HepG2 (cell line): ENCODE measurements at regions not wholly inside any gene's neighbourhood (a gene's known extent, or its start where the extent isn't known, plus 50 kb on each side); places are given as distances from the start of the nearest gene placed in this dataset.

Experiments
- CHD2 ChIP-seq: IDR thresholded peaks from 2 replicates; pipeline ENCODE4 v1.6.1; 2011; ENCODE audit warnings: low read depth, low read length, improper control_type of control experiment
- DPF2 ChIP-seq: sonication (generic); formaldehyde crosslinking; IDR thresholded peaks from 2 replicates; pipeline ENCODE4 v1.4.0; 2020; ENCODE audit warnings: mild to moderate bottlenecking, low read depth, missing genetic modification reagents, borderline replicate concordance
- NR1H2 ChIP-seq: sonication (generic); formaldehyde crosslinking; IDR thresholded peaks from 2 replicates; pipeline ENCODE4 v1.8.1; 2022; ENCODE audit warnings: low read depth, missing genetic modification reagents, borderline replicate concordance
- STAT5B ChIP-seq: sonication (generic); formaldehyde crosslinking; IDR thresholded peaks from 2 replicates; pipeline ENCODE4 v1.4.0; 2020; ENCODE audit warnings: missing genetic modification reagents
- SUZ12 ChIP-seq: fragments of 150-350 bp; IDR thresholded peaks from 2 replicates; pipeline ENCODE4 v1.6.1; 2014; ENCODE audit warnings: low read depth, low read length
- TF ChIP-seq, protein P1 (sequence below): sonication (generic); formaldehyde crosslinking; IDR thresholded peaks from 2 replicates; pipeline ENCODE4 v1.5.0; 2020; ENCODE audit warnings: mild to moderate bottlenecking, missing genetic modification reagents, moderate library complexity

DNA sequence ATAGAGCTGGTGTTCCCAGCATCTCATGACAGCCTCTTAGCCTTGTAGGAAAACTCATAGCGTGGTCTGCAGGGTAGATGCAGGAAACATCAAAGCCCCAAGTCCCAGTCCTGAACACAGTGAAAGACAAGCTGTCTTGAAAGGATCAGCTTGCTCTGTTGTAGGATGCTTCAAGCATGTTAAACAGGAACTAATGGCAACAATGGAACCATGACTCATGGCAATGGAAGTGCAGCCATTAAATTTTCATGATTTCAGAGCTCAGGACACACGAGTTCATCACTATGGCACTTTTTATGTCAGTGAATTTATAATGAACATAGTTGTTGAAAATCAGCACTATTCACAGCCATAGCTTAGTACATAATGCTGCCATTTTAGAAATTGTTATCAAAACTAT is 367.7 kb downstream of the KIF16B start:
- TF ChIP-seq DPF2 (CRISPR knock-in tag) (no peak), SUZ12 (no peak), STAT5B (CRISPR knock-in tag) (no peak), NR1H2 (CRISPR knock-in tag) (no peak), CHD2 (no peak)
- TF ChIP-seq, protein P1, sequence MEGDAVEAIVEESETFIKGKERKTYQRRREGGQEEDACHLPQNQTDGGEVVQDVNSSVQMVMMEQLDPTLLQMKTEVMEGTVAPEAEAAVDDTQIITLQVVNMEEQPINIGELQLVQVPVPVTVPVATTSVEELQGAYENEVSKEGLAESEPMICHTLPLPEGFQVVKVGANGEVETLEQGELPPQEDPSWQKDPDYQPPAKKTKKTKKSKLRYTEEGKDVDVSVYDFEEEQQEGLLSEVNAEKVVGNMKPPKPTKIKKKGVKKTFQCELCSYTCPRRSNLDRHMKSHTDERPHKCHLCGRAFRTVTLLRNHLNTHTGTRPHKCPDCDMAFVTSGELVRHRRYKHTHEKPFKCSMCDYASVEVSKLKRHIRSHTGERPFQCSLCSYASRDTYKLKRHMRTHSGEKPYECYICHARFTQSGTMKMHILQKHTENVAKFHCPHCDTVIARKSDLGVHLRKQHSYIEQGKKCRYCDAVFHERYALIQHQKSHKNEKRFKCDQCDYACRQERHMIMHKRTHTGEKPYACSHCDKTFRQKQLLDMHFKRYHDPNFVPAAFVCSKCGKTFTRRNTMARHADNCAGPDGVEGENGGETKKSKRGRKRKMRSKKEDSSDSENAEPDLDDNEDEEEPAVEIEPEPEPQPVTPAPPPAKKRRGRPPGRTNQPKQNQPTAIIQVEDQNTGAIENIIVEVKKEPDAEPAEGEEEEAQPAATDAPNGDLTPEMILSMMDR (CRISPR knock-in tag), result no peak
